Astrocyte (in vitro differentiated cells and primary cell): ENCODE measurements at regions not wholly inside any gene's neighbourhood (a gene's known extent, or its start where the extent isn't known, plus 50 kb on each side); places are given as distances from the start of the nearest gene placed in this dataset.
"Not testable (repeated sequence)": the region's sequence is repeated elsewhere in the genome, so short reads cannot be mapped to it uniquely, and the experiment has no call there.

Source experiments
- DNase-seq: peaks from one replicate; pipeline ENCODE4 v3.0.0-alpha.2; 2010; ENCODE audit warnings: low read depth
- FAIRE-seq: peaks from 2 replicates; lab custom pipeline; 2011; peaks lifted over from hg19 to GRCh38; lab: Jason Lieb, UNC
- H2AFZ ChIP-seq: 2 replicates; pipeline ENCODE4 v1.6.0; 2012; ENCODE audit warnings: low read depth, low read length, inconsistent platforms
- H3K27ac ChIP-seq: 2 replicates; pipeline ENCODE4 v1.5.1; 2011; ENCODE audit warnings: low read depth, low read length, inconsistent platforms
- H3K27me3 ChIP-seq: 2 replicates; pipeline ENCODE4 v1.6.0; 2011; ENCODE audit warnings: low read length, inconsistent platforms; ENCODE audit not compliant: insufficient read depth
- H3K36me3 ChIP-seq: 2 replicates; pipeline ENCODE4 v1.5.1; 2011; ENCODE audit warnings: low read length, inconsistent platforms; ENCODE audit not compliant: insufficient read depth
- H3K4me1 ChIP-seq: 2 replicates; pipeline ENCODE4 v1.5.1; 2011; ENCODE audit warnings: low read length, inconsistent platforms; ENCODE audit not compliant: insufficient read depth
- H3K4me2 ChIP-seq: 2 replicates; pipeline ENCODE4 v1.6.0; 2012; ENCODE audit warnings: low read length, inconsistent platforms
- H3K4me3 ChIP-seq: 2 replicates; pipeline ENCODE4 v1.5.1; 2011; ENCODE audit warnings: low read depth, mild to moderate bottlenecking, low read length, inconsistent platforms; ENCODE audit not compliant: insufficient read depth
- H3K79me2 ChIP-seq: 2 replicates; pipeline ENCODE4 v1.6.0; 2012; ENCODE audit warnings: mild to moderate bottlenecking, low read length, inconsistent platforms; ENCODE audit not compliant: insufficient read depth
- H3K9ac ChIP-seq: 2 replicates; pipeline ENCODE4 v1.6.0; 2012; ENCODE audit warnings: mild to moderate bottlenecking, low read length, inconsistent platforms
- H3K9me3 ChIP-seq: 2 replicates; pipeline ENCODE4 v1.5.1; 2012; ENCODE audit warnings: low read depth, mild to moderate bottlenecking, low read length, inconsistent platforms; ENCODE audit not compliant: insufficient read depth
- H4K20me1 ChIP-seq: 2 replicates; pipeline ENCODE4 v1.6.0; 2012; ENCODE audit warnings: low read length, inconsistent platforms; ENCODE audit not compliant: insufficient read depth
- H3K27ac Mint-ChIP-seq: one replicate; pipeline ENCODE4 v1.8.0; 2021; ENCODE audit warnings: mild to moderate bottlenecking, mixed read lengths; ENCODE audit not compliant: unreplicated experiment
- H3K27me3 Mint-ChIP-seq: one replicate; pipeline ENCODE4 v1.8.0; 2021; ENCODE audit warnings: low read depth, mixed read lengths; ENCODE audit not compliant: unreplicated experiment
- H3K36me3 Mint-ChIP-seq: one replicate; pipeline ENCODE4 v1.8.0; 2021; ENCODE audit warnings: low read depth, mixed read lengths; ENCODE audit not compliant: unreplicated experiment
- H3K4me1 Mint-ChIP-seq: one replicate; pipeline ENCODE4 v1.8.0; 2021; ENCODE audit warnings: low read depth, mixed read lengths; ENCODE audit not compliant: unreplicated experiment
- H3K4me3 Mint-ChIP-seq: one replicate; pipeline ENCODE4 v1.8.0; 2021; ENCODE audit warnings: mild to moderate bottlenecking, moderate library complexity, mixed read lengths; ENCODE audit not compliant: unreplicated experiment
- H3K9me3 Mint-ChIP-seq: one replicate; pipeline ENCODE4 v1.8.0; 2021; ENCODE audit warnings: mild to moderate bottlenecking, mixed read lengths; ENCODE audit not compliant: unreplicated experiment
- CTCF ChIP-seq: IDR thresholded peaks from 2 replicates; pipeline ENCODE4 v1.5.1; 2011; ENCODE audit warnings: low read depth, mild to moderate bottlenecking, inconsistent platforms, low read length, moderate library complexity; ENCODE audit not compliant: insufficient read depth
- EZH2 ChIP-seq: IDR thresholded peaks from 2 replicates; pipeline ENCODE4 v1.6.1; 2012; ENCODE audit warnings: mild to moderate bottlenecking, low read length, inconsistent platforms; ENCODE audit not compliant: insufficient read depth

DNA sequence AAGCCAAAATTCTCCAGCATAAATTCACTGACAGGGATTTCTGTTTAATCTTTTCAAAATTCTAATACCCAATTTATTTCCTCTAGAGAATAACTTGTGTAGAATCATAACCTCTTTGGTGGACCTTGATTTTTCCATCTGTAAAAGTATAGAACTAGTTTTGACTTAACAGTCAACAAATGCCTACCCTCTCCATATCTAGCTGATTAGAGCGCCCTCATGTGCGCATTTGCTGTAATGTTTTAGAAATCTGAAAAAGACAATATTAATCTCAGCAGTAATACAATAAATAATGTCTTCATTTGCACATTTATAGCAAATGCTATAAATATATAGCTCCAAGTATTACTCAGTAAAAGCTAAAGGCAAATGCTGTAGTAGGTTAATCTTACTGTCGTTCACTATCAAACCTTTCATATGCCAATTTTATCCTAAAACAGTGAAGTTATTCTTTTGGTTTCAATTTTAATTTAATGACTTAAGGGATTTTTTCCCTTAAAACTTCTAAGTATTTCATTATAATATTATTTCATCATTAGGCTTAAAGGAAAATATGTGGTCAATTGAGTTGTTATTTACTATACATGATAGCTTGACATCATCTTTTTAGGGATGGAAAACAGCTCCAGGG is 153.6 kb upstream of the EFCAB3 start:
- not testable (repeated sequence) for H3K36me3 ChIP-seq, H4K20me1 ChIP-seq, H2AFZ ChIP-seq, H3K4me3 ChIP-seq, H3K79me2 ChIP-seq, H3K9me3 ChIP-seq, H3K36me3 Mint-ChIP-seq, H3K27me3 Mint-ChIP-seq, DNase-seq, H3K27ac ChIP-seq, H3K9me3 Mint-ChIP-seq, H3K4me2 ChIP-seq, H3K4me3 Mint-ChIP-seq, H3K9ac ChIP-seq, H3K4me1 ChIP-seq, H3K4me1 Mint-ChIP-seq, H3K27me3 ChIP-seq, FAIRE-seq, H3K27ac Mint-ChIP-seq
- peak; percentile 15 for TF ChIP-seq CTCF

- not testable (repeated sequence) for H3K36me3 ChIP-seq, H3K4me3 ChIP-seq, H2AFZ ChIP-seq, H3K27me3 ChIP-seq, H3K9me3 Mint-ChIP-seq, H3K4me2 ChIP-seq, H3K4me3 Mint-ChIP-seq, H3K9ac ChIP-seq, H3K9me3 ChIP-seq, H4K20me1 ChIP-seq, H3K36me3 Mint-ChIP-seq, H3K4me1 ChIP-seq, DNase-seq, H3K27me3 Mint-ChIP-seq, FAIRE-seq, H3K79me2 ChIP-seq, H3K4me1 Mint-ChIP-seq, H3K27ac Mint-ChIP-seq, H3K27ac ChIP-seq
These were observed 156.8 kb upstream of the EFCAB3 start for GRCh38 chr17:62223585-62223984.

DNA sequence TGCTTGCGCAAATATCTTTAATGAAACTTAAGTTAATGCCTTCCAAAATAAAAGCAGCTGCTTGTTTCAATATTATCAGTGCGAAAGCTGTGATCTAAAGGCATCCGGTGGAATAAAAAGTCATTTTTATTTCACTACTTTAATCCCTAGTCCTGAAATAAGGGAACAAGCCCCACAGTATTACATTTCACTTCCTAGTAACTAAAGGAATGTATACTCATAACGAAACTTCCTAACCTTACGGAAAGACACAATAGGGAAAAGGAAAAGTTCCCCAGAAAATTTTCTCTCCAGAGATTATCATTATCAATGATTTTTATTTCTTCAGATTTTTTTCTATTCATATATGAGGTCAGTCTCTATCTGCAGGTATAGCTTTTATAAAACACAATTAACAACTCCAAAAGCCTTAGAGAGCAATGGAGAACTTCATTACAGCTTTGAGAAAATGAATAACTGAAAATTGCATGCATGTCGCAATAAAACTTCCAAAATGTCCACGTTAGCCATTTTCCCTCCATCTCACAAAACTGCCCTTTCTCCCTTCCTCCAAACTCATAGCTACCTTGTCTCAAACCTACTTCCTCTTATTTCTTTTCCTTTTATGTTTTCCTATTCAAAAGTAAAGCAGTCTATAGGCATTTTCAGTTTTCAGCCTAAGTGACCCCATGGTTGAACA is 154.3 kb upstream of the MED13 start:
- Histone ChIP-seq H3K27ac (no peak overlapping the region), H3K9me3 (no peaks in the 10 kb centered on the region), H3K36me3 (no peaks in the 10 kb centered on the region), H4K20me1 (no peaks in the 10 kb centered on the region), H3K79me2 (no peaks in the 10 kb centered on the region), H2AFZ (no peak overlapping the region), H3K9ac (no peak overlapping the region), H3K4me1 (no peaks in the 10 kb centered on the region), H3K27me3 (no peaks in the 10 kb centered on the region), H3K4me2 (no peak overlapping the region), H3K4me3 (no peak overlapping the region)
- Mint-ChIP-seq H3K4me3 (no peak overlapping the region), H3K27me3 (no peaks in the 10 kb centered on the region), H3K36me3 (no peaks in the 10 kb centered on the region), H3K27ac (no peak overlapping the region), H3K9me3 (peaks cover 3% of the 10 kb centered on the region), H3K4me1 (no peaks in the 10 kb centered on the region)
- no peak for DNase-seq
- no peak for TF ChIP-seq EZH2
- no peak for TF ChIP-seq CTCF
- no peak for FAIRE-seq
